Naive thymus-derived CD4-positive, alpha-beta T cell (primary cell): ENCODE measurements at regions not wholly inside any gene's neighbourhood (a gene's known extent, or its start where the extent isn't known, plus 50 kb on each side); places are given as distances from the start of the nearest gene placed in this dataset.

Experiments
- ATAC-seq: fragments of 150-1000 bp; cut with Tn5 transposase; 2 replicates; pipeline ENCODE4 v1.10.0; 2021; ENCODE audit warnings: mild to moderate bottlenecking, moderate library complexity
- CTCF ChIA-PET: fragments of 350-600 bp; sonication (Branson Sonifier 250); formaldehyde crosslinking; loops from one replicate; lab custom pipeline; 2021; ENCODE audit warnings: antibody characterized with exemption; lab: Charles Lee
- POLR2A ChIA-PET: fragments of 350-600 bp; sonication (Branson Sonifier 250); formaldehyde crosslinking; loops from one replicate; lab custom pipeline; 2021; ENCODE audit warnings: antibody characterized with exemption, inconsistent platforms; lab: Charles Lee
- DNase-seq, 9 donors: peaks; one replicate each; pipeline versions ENCODE4 v3.0.0 to v3.0.0-alpha.2; 2020 to 2022; ENCODE audit warnings: mixed read lengths in 1 of 9
- H3K27ac ChIP-seq: one replicate; pipeline ENCODE4 v1.7.0; 2013; ENCODE audit warnings: mild to moderate bottlenecking, low read depth, low read length, moderate library complexity
- H3K27me3 ChIP-seq, 2 donors: one replicate each; pipeline ENCODE4 v1.7.0; 2013; ENCODE audit warnings: low read length in 2 of 2, mild to moderate bottlenecking in 2 of 2, moderate library complexity in 2 of 2; ENCODE audit not compliant: control insufficient read depth in 2 of 2, insufficient read depth in 2 of 2
- H3K36me3 ChIP-seq, 3 experiments: 1 replicate in 2 of 3; 2 replicates in 1 of 3; pipeline ENCODE4 v1.7.0; 2013; ENCODE audit warnings: low read length in 3 of 3, mild to moderate bottlenecking in 3 of 3, moderate library complexity in 1 of 3; ENCODE audit not compliant: insufficient read depth in 3 of 3, control insufficient read depth in 2 of 3
- H3K4me1 ChIP-seq, 2 donors: one replicate each; pipeline ENCODE4 v1.7.0; 2013; ENCODE audit warnings: low read length in 2 of 2, mild to moderate bottlenecking in 2 of 2, moderate library complexity in 1 of 2; ENCODE audit not compliant: control insufficient read depth in 2 of 2, insufficient read depth in 2 of 2
- H3K4me3 ChIP-seq: 2 replicates; pipeline ENCODE4 v1.7.0; 2013; ENCODE audit warnings: mild to moderate bottlenecking, low read length
- H3K9me3 ChIP-seq, 3 experiments: 1 replicate in 2 of 3; 2 replicates in 1 of 3; pipeline ENCODE4 v1.7.0; 2013; ENCODE audit warnings: low read length in 3 of 3; ENCODE audit not compliant: control insufficient read depth in 2 of 3
- H3K27ac Mint-ChIP-seq, 9 donors: one replicate each; pipeline ENCODE4 v1.8.0; 2020 to 2022; ENCODE audit warnings: mixed read lengths in 9 of 9, mild to moderate bottlenecking in 8 of 9, moderate library complexity in 5 of 9, inconsistent platforms in 2 of 9
- H3K27me3 Mint-ChIP-seq, 5 donors: one replicate each; pipeline ENCODE4 v1.8.0; 2021 to 2022; ENCODE audit warnings: mixed read lengths in 5 of 5, mild to moderate bottlenecking in 1 of 5
- H3K36me3 Mint-ChIP-seq, 5 donors: one replicate each; pipeline ENCODE4 v1.8.0; 2020 to 2022; ENCODE audit warnings: mixed read lengths in 5 of 5, mild to moderate bottlenecking in 3 of 5, inconsistent platforms in 1 of 5
- H3K4me1 Mint-ChIP-seq, 7 donors: one replicate each; pipeline ENCODE4 v1.8.0; 2020 to 2022; ENCODE audit warnings: mixed read lengths in 7 of 7, mild to moderate bottlenecking in 3 of 7, inconsistent platforms in 1 of 7
- H3K4me3 Mint-ChIP-seq, 10 donors: one replicate each; pipeline ENCODE4 v1.8.0; 2020 to 2022; ENCODE audit warnings: mild to moderate bottlenecking in 10 of 10, mixed read lengths in 10 of 10, moderate library complexity in 6 of 10, inconsistent platforms in 2 of 10
- H3K9me3 Mint-ChIP-seq, 11 donors: one replicate each; pipeline ENCODE4 v1.8.0; 2020 to 2022; ENCODE audit warnings: mixed read lengths in 11 of 11, mild to moderate bottlenecking in 4 of 11, inconsistent platforms in 1 of 11, moderate library complexity in 1 of 11
- intact Hi-C, 2 donors: fragments of 100-400 bp; cut with micrococcal nuclease; formaldehyde crosslinking; loops; one replicate each; pipeline ENCODE4 v1.15.1; 2023

- peaks cover 0 to 20% (median 4%) of the 10 kb centered on the region in 11 donors for H3K9me3 Mint-ChIP-seq
- H3K9me3 ChIP-seq = peaks cover 0 to 9% (median 0%) of the 10 kb centered on the region in 3 experiments
- H3K4me3 Mint-ChIP-seq = no peak overlapping the region
- H3K27ac ChIP-seq = no peak overlapping the region
- ChIA-PET CTCF (no interaction called here), POLR2A (no interaction called here)
- no peaks in the 10 kb centered on the region for H3K27me3 ChIP-seq
- DNase-seq (no peak), ATAC-seq (no peak)
- no peaks in the 10 kb centered on the region for H3K36me3 ChIP-seq
- no peak overlapping the region for H3K4me3 ChIP-seq
- intact Hi-C loops = no loop called here
- H3K27ac Mint-ChIP-seq = peak overlapping the region in 1 of 9 donors; percentile 80
- peaks cover 1 to 16% (median 11%) of the 10 kb centered on the region in 7 donors for H3K4me1 Mint-ChIP-seq
- no peaks in the 10 kb centered on the region for H3K4me1 ChIP-seq
- peaks cover 0 to 7% (median 0%) of the 10 kb centered on the region in 5 donors for H3K27me3 Mint-ChIP-seq
- peaks cover 0 to 4% (median 0%) of the 10 kb centered on the region in 5 donors for H3K36me3 Mint-ChIP-seq
These were observed 113.7 kb downstream of the WNT7A start for GRCh38 chr3:13766128-13766527.

GRCh38 chr3:13764161-13764560 lies 115.7 kb downstream of the WNT7A start:
- ATAC-seq = no peak
- Mint-ChIP-seq H3K4me3 (no peak overlapping the region), H3K9me3 (peaks cover 0 to 21% (median 4%) of the 10 kb centered on the region in 11 donors), H3K27me3 (peaks cover 0 to 10% (median 1%) of the 10 kb centered on the region in 5 donors), H3K27ac (no peak overlapping the region), H3K36me3 (peaks cover 0 to 4% (median 0%) of the 10 kb centered on the region in 5 donors), H3K4me1 (no peaks in the 10 kb centered on the region)
- no peak for DNase-seq
- ChIA-PET POLR2A (no interaction called here), CTCF (no interaction called here)
- no peaks in the 10 kb centered on the region for H3K4me1 ChIP-seq
- no peak overlapping the region for H3K4me3 ChIP-seq
- H3K36me3 ChIP-seq = no peaks in the 10 kb centered on the region
- intact Hi-C loops = no loop called here
- H3K9me3 ChIP-seq = peaks cover 0 to 9% (median 0%) of the 10 kb centered on the region in 3 experiments
- no peaks in the 10 kb centered on the region for H3K27me3 ChIP-seq
- H3K27ac ChIP-seq = no peak overlapping the region

- Mint-ChIP-seq H3K27ac (no peak overlapping the region), H3K4me1 (no peaks in the 10 kb centered on the region), H3K4me3 (no peak overlapping the region), H3K27me3 (peaks cover 0 to 13% (median 6%) of the 10 kb centered on the region in 5 donors), H3K9me3 (peaks cover 0 to 21% (median 4%) of the 10 kb centered on the region in 11 donors), H3K36me3 (peaks cover 0 to 4% (median 0%) of the 10 kb centered on the region in 5 donors)
- Histone ChIP-seq H3K9me3 (peaks cover 0 to 9% (median 0%) of the 10 kb centered on the region in 3 experiments), H3K4me1 (no peaks in the 10 kb centered on the region), H3K27me3 (no peaks in the 10 kb centered on the region), H3K27ac (no peak overlapping the region), H3K4me3 (no peak overlapping the region), H3K36me3 (no peaks in the 10 kb centered on the region)
- ChIA-PET CTCF (no interaction called here), POLR2A (no interaction called here)
- ATAC-seq (no peak), DNase-seq (no peak)
- intact Hi-C loops = no loop called here
These were observed 117.0 kb downstream of the WNT7A start for GRCh38 chr3:13762906-13763305.

GRCh38 chr3:13750731-13751130 lies 129.1 kb downstream of the WNT7A start:
- ChIA-PET POLR2A (no interaction called here), CTCF (interaction anchor here (1.2 kb wide), 1 partner anchor 93 kb away, joined by 3 read pairs; no protein-coding TSS in a partner anchor)
- ATAC-seq (no peak), DNase-seq (no peak)
- Mint-ChIP-seq H3K27me3 (peaks cover 0 to 10% (median 7%) of the 10 kb centered on the region in 5 donors), H3K4me3 (no peak overlapping the region), H3K36me3 (peaks cover 0 to 6% (median 0%) of the 10 kb centered on the region in 5 donors), H3K27ac (no peak overlapping the region), H3K9me3 (peaks cover 0 to 13% (median 6%) of the 10 kb centered on the region in 11 donors), H3K4me1 (peaks cover 0 to 7% (median 0%) of the 10 kb centered on the region in 7 donors)
- Histone ChIP-seq H3K27ac (no peak overlapping the region), H3K27me3 (no peaks in the 10 kb centered on the region), H3K36me3 (no peaks in the 10 kb centered on the region), H3K4me1 (no peaks in the 10 kb centered on the region), H3K9me3 (no peaks in the 10 kb centered on the region), H3K4me3 (no peak overlapping the region)
- intact Hi-C loops = no loop called here

GRCh38 chr3:13750215-13750614 lies 129.7 kb downstream of the WNT7A start:
- CTCF ChIA-PET = interaction anchor here (1.2 kb wide), 1 partner anchor 93 kb away, joined by 3 read pairs; no protein-coding TSS in a partner anchor
- no peak overlapping the region for H3K27ac Mint-ChIP-seq
- no peak overlapping the region for H3K4me3 Mint-ChIP-seq
- no peak overlapping the region for H3K27ac ChIP-seq
- POLR2A ChIA-PET = no interaction called here
- no peaks in the 10 kb centered on the region for H3K4me1 ChIP-seq
- peaks cover 0 to under 1% (median 0%) of the 10 kb centered on the region in 5 donors for H3K36me3 Mint-ChIP-seq
- H3K4me1 Mint-ChIP-seq = peaks cover 0 to 7% (median 0%) of the 10 kb centered on the region in 7 donors
- intact Hi-C loops = no loop called here
- no peaks in the 10 kb centered on the region for H3K9me3 ChIP-seq
- peaks cover 0 to 8% (median 4%) of the 10 kb centered on the region in 11 donors for H3K9me3 Mint-ChIP-seq
- peaks cover 0 to 10% (median 5%) of the 10 kb centered on the region in 5 donors for H3K27me3 Mint-ChIP-seq
- no peaks in the 10 kb centered on the region for H3K36me3 ChIP-seq
- no peak for DNase-seq
- H3K27me3 ChIP-seq = no peaks in the 10 kb centered on the region
- no peak overlapping the region for H3K4me3 ChIP-seq
- ATAC-seq = no peak

GRCh38 chr3:13749063-13749764 lies 130.7 kb downstream of the WNT7A start:
- no peak for DNase-seq
- no peaks in the 10 kb centered on the region for H3K36me3 Mint-ChIP-seq

More at GRCh38 chr3:13749063-13749764, 130.7 kb downstream of the WNT7A start:
- no peak overlapping the region for H3K27ac ChIP-seq
- Mint-ChIP-seq H3K27me3 (peaks cover 0 to 11% (median 8%) of the 10 kb centered on the region in 5 donors), H3K4me3 (no peak overlapping the region), H3K4me1 (peaks cover 0 to 7% (median 0%) of the 10 kb centered on the region in 7 donors), H3K27ac (no peak overlapping the region), H3K9me3 (peaks cover 0 to 3% (median under 1%) of the 10 kb centered on the region in 11 donors)
- H3K27me3 ChIP-seq = no peaks in the 10 kb centered on the region
- H3K4me3 ChIP-seq = no peak overlapping the region
- ChIA-PET POLR2A (no interaction called here), CTCF (no interaction called here)
- no peaks in the 10 kb centered on the region for H3K4me1 ChIP-seq
- ATAC-seq = no peak
- no peaks in the 10 kb centered on the region for H3K36me3 ChIP-seq
- no peaks in the 10 kb centered on the region for H3K9me3 ChIP-seq
- intact Hi-C loops = no loop called here
